GM23338 (cell line): ENCODE measurements at regions not wholly inside any gene's neighbourhood (a gene's known extent, or its start where the extent isn't known, plus 50 kb on each side); places are given as distances from the start of the nearest gene placed in this dataset.

Source experiments
- ATAC-seq: fragments of 200-7000 bp; cut with Tn5 transposase; 3 replicates; pipeline ENCODE4 v1.9.1; 2020
- DNase-seq: peaks from one replicate; pipeline ENCODE4 v3.0.0-alpha.2; 2015; ENCODE audit warnings: low spot score
- H2AFZ ChIP-seq: fragments of 200-600 bp; sonication (generic); 2 replicates; pipeline ENCODE4 v1.8.0; 2016; ENCODE audit warnings: antibody characterized with exemption, mild to moderate bottlenecking, moderate library complexity
- H3F3A ChIP-seq: fragments of 200-600 bp; sonication (generic); replicated peaks from 2 replicates; pipeline ENCODE4 v1.8.0; 2017; ENCODE audit warnings: antibody characterized with exemption, mixed run types, low read depth
- H3K27ac ChIP-seq: fragments of 200-600 bp; sonication (generic); 2 replicates; pipeline ENCODE4 v1.6.1; 2016; ENCODE audit warnings: low read depth
- H3K27me3 ChIP-seq: fragments of 200-600 bp; sonication (generic); 2 replicates; pipeline ENCODE4 v1.8.0; 2016; ENCODE audit warnings: mild to moderate bottlenecking, mixed run types, moderate library complexity; ENCODE audit not compliant: insufficient read depth
- H3K36me3 ChIP-seq: fragments of 200-600 bp; sonication (generic); 2 replicates; pipeline ENCODE4 v1.8.0; 2016; ENCODE audit warnings: mild to moderate bottlenecking; ENCODE audit not compliant: insufficient read depth
- H3K4me1 ChIP-seq: fragments of 200-600 bp; sonication (generic); 2 replicates; pipeline ENCODE4 v1.8.0; 2016; ENCODE audit warnings: mild to moderate bottlenecking, moderate library complexity; ENCODE audit not compliant: insufficient read depth
- H3K4me2 ChIP-seq: fragments of 200-600 bp; sonication (generic); 2 replicates; pipeline ENCODE4 v1.7.1; 2017; ENCODE audit warnings: mixed run types
- H3K4me3 ChIP-seq: fragments of 200-600 bp; sonication (generic); 2 replicates; pipeline ENCODE4 v1.6.1; 2016; ENCODE audit warnings: mixed run types
- H3K79me2 ChIP-seq: fragments of 200-600 bp; sonication (generic); replicated peaks from 2 replicates; pipeline ENCODE4 v1.8.0; 2017; ENCODE audit warnings: mild to moderate bottlenecking; ENCODE audit not compliant: insufficient read depth
- H3K9me2 ChIP-seq: fragments of 200-600 bp; sonication (generic); 2 replicates; pipeline ENCODE4 v1.8.0; 2017; ENCODE audit not compliant: insufficient read depth
- H4K20me1 ChIP-seq: fragments of 200-600 bp; sonication (generic); replicated peaks from 2 replicates; pipeline ENCODE4 v1.8.0; 2017; ENCODE audit warnings: mild to moderate bottlenecking; ENCODE audit not compliant: insufficient read depth
- H3K27ac Mint-ChIP-seq: 2 replicates; pipeline ENCODE4 v1.8.0; 2020; ENCODE audit warnings: inconsistent platforms, mild to moderate bottlenecking, moderate library complexity, mixed read lengths
- H3K27me3 Mint-ChIP-seq: 3 replicates; pipeline ENCODE4 v1.8.0; 2022; ENCODE audit warnings: low read depth, mild to moderate bottlenecking, moderate library complexity, mixed read lengths, inconsistent platforms; ENCODE audit not compliant: insufficient read depth, poor library complexity
- H3K36me3 Mint-ChIP-seq: 3 replicates; pipeline ENCODE4 v1.8.0; 2021; ENCODE audit warnings: low read depth, mild to moderate bottlenecking, inconsistent platforms, moderate library complexity, mixed read lengths
- H3K4me1 Mint-ChIP-seq: 3 replicates; pipeline ENCODE4 v1.8.0; 2020; ENCODE audit warnings: mild to moderate bottlenecking, inconsistent platforms, mixed read lengths
- H3K4me3 Mint-ChIP-seq: 3 replicates; pipeline ENCODE4 v1.8.0; 2021; ENCODE audit warnings: moderate library complexity, mild to moderate bottlenecking, inconsistent platforms, mixed read lengths
- H3K9me3 Mint-ChIP-seq: 3 replicates; pipeline ENCODE4 v1.8.0; 2020; ENCODE audit warnings: moderate library complexity, mild to moderate bottlenecking, inconsistent platforms, mixed read lengths
- CREB1 ChIP-seq: fragments of 250-450 bp; sonication (Bioruptor Pico); IDR thresholded peaks from 2 replicates; pipeline ENCODE4 v1.5.0; 2020; ENCODE audit warnings: low read depth, mild to moderate bottlenecking, moderate library complexity
- EZH2 ChIP-seq: fragments of 200-600 bp; sonication (generic); IDR thresholded peaks from one replicate; pipeline ENCODE4 v1.8.0; 2017; ENCODE audit warnings: antibody characterized with exemption, mild to moderate bottlenecking, low read depth; ENCODE audit not compliant: unreplicated experiment
- EZH2phosphoT487 ChIP-seq: fragments of 200-600 bp; sonication (generic); IDR thresholded peaks from one replicate; pipeline ENCODE4 v1.8.1; 2018; ENCODE audit warnings: antibody characterized with exemption; ENCODE audit not compliant: unreplicated experiment
- JUNB ChIP-seq: IDR thresholded peaks from one replicate; pipeline ENCODE4 v1.6.1; 2016; ENCODE audit warnings: antibody characterized with exemption; ENCODE audit not compliant: unreplicated experiment
- NANOG ChIP-seq: IDR thresholded peaks from 2 replicates; pipeline ENCODE4 v1.6.1; 2016; ENCODE audit warnings: antibody characterized with exemption, borderline replicate concordance
- POLR2AphosphoS5 ChIP-seq: IDR thresholded peaks from 2 replicates; pipeline ENCODE4 v1.6.1; 2016; ENCODE audit warnings: antibody characterized with exemption, low read depth
- STAT1 ChIP-seq: IDR thresholded peaks from one replicate; pipeline ENCODE4 v1.6.1; 2016; ENCODE audit warnings: antibody characterized with exemption; ENCODE audit not compliant: unreplicated experiment
- ZNF114 ChIP-seq: fragments of 250-450 bp; sonication (Bioruptor Pico); IDR thresholded peaks from 2 replicates; pipeline ENCODE4 v1.5.0; 2020; ENCODE audit warnings: mild to moderate bottlenecking, moderate library complexity
- ZNF331 ChIP-seq: fragments of 250-450 bp; sonication (Bioruptor Pico); IDR thresholded peaks from 2 replicates; pipeline ENCODE4 v1.5.0; 2020; ENCODE audit warnings: low read depth, mild to moderate bottlenecking, moderate library complexity
- TF ChIP-seq, protein P1 (sequence below), 2 experiments: fragments of 200-600 bp in 1 of 2; sonication (generic) in 1 of 2; conservative IDR thresholded peaks; 2 replicates each; pipeline versions ENCODE4 v1.5.1 to v1.6.1; 2016 to 2017; ENCODE audit warnings: antibody characterized with exemption in 2 of 2, low read depth in 2 of 2, mild to moderate bottlenecking in 2 of 2, moderate library complexity in 1 of 2
- TF ChIP-seq, protein P2 (sequence below): fragments of 250-450 bp; sonication (Bioruptor Pico); IDR thresholded peaks from 2 replicates; pipeline ENCODE4 v1.5.0; 2020; ENCODE audit warnings: mild to moderate bottlenecking, moderate library complexity
- TF ChIP-seq, protein P3 (sequence below): IDR thresholded peaks from 2 replicates; pipeline ENCODE4 v1.6.1; 2016; ENCODE audit warnings: antibody characterized with exemption

DNA sequence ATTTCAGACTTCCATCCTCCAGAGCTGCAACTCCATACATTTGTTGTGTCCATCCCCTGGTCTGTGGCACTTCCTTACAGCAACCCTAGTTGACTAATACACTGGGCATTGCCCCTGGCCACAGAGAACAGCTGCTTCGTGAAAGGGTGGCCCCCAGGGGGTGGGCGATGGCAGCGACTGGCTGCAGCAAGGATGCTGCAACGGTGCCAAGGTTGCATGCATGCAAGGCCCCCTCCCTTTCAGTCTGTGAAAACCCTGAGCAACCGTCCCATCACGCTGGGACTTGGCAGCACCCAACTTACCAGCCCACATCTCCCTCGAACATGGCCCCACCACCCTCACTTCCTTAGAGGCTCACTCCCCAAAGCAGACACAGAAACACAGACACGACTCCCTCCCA lies 162.5 kb downstream of the MED10 start (continued):
- TF ChIP-seq ZNF331 (CRISPR knock-in tag) (no peak), EZH2phosphoT487 (no peak), JUNB (no peak), CREB1 (CRISPR knock-in tag) (no peak), NANOG (no peak)
- TF ChIP-seq, protein P1, sequence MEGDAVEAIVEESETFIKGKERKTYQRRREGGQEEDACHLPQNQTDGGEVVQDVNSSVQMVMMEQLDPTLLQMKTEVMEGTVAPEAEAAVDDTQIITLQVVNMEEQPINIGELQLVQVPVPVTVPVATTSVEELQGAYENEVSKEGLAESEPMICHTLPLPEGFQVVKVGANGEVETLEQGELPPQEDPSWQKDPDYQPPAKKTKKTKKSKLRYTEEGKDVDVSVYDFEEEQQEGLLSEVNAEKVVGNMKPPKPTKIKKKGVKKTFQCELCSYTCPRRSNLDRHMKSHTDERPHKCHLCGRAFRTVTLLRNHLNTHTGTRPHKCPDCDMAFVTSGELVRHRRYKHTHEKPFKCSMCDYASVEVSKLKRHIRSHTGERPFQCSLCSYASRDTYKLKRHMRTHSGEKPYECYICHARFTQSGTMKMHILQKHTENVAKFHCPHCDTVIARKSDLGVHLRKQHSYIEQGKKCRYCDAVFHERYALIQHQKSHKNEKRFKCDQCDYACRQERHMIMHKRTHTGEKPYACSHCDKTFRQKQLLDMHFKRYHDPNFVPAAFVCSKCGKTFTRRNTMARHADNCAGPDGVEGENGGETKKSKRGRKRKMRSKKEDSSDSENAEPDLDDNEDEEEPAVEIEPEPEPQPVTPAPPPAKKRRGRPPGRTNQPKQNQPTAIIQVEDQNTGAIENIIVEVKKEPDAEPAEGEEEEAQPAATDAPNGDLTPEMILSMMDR (conservative IDR thresholded peaks at IDR 0.05; ENCODE audit: low read depth in 2 of 2): no peak

DNA sequence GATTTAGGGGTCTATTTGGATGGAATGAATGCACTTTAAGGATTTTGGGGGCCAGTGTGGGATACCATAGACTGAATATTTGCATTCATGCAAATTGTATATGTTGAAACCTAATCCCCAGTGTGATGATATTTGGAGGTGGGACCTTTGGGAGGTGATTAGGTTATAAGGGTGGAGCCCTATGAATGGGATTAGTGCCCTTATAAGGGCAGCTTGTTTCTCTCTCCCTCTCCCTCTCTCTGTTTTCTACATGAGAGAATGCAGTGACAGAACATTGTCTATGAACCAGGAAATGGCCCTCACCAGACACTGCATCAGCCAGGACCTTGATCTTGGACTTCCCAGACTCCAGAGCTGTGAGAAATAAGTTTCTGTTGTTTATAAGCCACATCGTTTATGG lies 166.1 kb downstream of the MED10 start:
- H3K36me3 ChIP-seq: no peaks in the 10 kb centered on the region
- no peaks in the 10 kb centered on the region for H3K79me2 ChIP-seq
- H3K9me2 ChIP-seq: peaks cover 13% of the 10 kb centered on the region; the same call in 1 of the 2 replicates
- no peak for DNase-seq
- Mint-ChIP-seq H3K4me3 (no peak overlapping the region), H3K36me3 (no peaks in the 10 kb centered on the region), H3K27ac (no peak overlapping the region), H3K9me3 (no peaks in the 10 kb centered on the region; the same call in 2 of the 3 replicates), H3K4me1 (no peaks in the 10 kb centered on the region; the same call in 2 of the 3 replicates), H3K27me3 (peaks cover 3% of the 10 kb centered on the region)
- no peaks in the 10 kb centered on the region for H3F3A ChIP-seq
- no peak overlapping the region for H3K27ac ChIP-seq
- no peak overlapping the region for H3K4me2 ChIP-seq
- H4K20me1 ChIP-seq: no peaks in the 10 kb centered on the region
- H3K4me1 ChIP-seq: no peaks in the 10 kb centered on the region
- no peak overlapping the region for H2AFZ ChIP-seq
- no peaks in the 10 kb centered on the region for H3K27me3 ChIP-seq
- no peak overlapping the region for H3K4me3 ChIP-seq
- ATAC-seq: no peak
- TF ChIP-seq NANOG (no peak), JUNB (no peak), ZNF114 (CRISPR knock-in tag) (no peak), EZH2phosphoT487 (no peak), POLR2AphosphoS5 (no peak), STAT1 (no peak), ZNF331 (CRISPR knock-in tag) (no peak), EZH2 (no peak)
- TF ChIP-seq, protein P2, sequence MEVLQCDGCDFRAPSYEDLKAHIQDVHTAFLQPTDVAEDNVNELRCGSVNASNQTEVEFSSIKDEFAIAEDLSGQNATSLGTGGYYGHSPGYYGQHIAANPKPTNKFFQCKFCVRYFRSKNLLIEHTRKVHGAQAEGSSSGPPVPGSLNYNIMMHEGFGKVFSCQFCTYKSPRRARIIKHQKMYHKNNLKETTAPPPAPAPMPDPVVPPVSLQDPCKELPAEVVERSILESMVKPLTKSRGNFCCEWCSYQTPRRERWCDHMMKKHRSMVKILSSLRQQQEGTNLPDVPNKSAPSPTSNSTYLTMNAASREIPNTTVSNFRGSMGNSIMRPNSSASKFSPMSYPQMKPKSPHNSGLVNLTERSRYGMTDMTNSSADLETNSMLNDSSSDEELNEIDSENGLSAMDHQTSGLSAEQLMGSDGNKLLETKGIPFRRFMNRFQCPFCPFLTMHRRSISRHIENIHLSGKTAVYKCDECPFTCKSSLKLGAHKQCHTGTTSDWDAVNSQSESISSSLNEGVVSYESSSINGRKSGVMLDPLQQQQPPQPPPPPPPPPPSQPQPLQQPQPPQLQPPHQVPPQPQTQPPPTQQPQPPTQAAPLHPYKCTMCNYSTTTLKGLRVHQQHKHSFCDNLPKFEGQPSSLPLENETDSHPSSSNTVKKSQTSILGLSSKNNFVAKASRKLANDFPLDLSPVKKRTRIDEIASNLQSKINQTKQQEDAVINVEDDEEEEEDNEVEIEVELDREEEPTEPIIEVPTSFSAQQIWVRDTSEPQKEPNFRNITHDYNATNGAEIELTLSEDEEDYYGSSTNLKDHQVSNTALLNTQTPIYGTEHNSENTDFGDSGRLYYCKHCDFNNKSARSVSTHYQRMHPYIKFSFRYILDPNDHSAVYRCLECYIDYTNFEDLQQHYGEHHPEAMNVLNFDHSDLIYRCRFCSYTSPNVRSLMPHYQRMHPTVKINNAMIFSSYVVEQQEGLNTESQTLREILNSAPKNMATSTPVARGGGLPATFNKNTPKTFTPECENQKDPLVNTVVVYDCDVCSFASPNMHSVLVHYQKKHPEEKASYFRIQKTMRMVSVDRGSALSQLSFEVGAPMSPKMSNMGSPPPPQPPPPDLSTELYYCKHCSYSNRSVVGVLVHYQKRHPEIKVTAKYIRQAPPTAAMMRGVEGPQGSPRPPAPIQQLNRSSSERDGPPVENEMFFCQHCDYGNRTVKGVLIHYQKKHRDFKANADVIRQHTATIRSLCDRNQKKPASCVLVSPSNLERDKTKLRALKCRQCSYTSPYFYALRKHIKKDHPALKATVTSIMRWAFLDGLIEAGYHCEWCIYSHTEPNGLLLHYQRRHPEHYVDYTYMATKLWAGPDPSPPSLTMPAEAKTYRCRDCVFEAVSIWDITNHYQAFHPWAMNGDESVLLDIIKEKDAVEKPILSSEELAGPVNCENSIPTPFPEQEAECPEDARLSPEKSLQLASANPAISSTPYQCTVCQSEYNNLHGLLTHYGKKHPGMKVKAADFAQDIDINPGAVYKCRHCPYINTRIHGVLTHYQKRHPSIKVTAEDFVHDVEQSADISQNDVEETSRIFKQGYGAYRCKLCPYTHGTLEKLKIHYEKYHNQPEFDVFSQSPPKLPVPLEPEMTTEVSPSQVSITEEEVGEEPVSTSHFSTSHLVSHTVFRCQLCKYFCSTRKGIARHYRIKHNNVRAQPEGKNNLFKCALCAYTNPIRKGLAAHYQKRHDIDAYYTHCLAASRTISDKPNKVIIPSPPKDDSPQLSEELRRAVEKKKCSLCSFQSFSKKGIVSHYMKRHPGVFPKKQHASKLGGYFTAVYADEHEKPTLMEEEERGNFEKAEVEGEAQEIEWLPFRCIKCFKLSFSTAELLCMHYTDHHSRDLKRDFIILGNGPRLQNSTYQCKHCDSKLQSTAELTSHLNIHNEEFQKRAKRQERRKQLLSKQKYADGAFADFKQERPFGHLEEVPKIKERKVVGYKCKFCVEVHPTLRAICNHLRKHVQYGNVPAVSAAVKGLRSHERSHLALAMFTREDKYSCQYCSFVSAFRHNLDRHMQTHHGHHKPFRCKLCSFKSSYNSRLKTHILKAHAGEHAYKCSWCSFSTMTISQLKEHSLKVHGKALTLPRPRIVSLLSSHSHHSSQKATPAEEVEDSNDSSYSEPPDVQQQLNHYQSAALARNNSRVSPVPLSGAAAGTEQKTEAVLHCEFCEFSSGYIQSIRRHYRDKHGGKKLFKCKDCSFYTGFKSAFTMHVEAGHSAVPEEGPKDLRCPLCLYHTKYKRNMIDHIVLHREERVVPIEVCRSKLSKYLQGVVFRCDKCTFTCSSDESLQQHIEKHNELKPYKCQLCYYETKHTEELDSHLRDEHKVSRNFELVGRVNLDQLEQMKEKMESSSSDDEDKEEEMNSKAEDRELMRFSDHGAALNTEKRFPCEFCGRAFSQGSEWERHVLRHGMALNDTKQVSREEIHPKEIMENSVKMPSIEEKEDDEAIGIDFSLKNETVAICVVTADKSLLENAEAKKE (CRISPR knock-in tag): no peak
- TF ChIP-seq, protein P3, sequence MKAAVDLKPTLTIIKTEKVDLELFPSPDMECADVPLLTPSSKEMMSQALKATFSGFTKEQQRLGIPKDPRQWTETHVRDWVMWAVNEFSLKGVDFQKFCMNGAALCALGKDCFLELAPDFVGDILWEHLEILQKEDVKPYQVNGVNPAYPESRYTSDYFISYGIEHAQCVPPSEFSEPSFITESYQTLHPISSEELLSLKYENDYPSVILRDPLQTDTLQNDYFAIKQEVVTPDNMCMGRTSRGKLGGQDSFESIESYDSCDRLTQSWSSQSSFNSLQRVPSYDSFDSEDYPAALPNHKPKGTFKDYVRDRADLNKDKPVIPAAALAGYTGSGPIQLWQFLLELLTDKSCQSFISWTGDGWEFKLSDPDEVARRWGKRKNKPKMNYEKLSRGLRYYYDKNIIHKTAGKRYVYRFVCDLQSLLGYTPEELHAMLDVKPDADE: no peak
- TF ChIP-seq, protein P1 (conservative IDR thresholded peaks at IDR 0.05; ENCODE audit: low read depth in 2 of 2): no peak
